Heart right ventricle (tissue), 16 donors: ENCODE measurements at regions not wholly inside any gene's neighbourhood (a gene's known extent, or its start where the extent isn't known, plus 50 kb on each side); places are given as distances from the start of the nearest gene placed in this dataset.

Experiments used
- ATAC-seq, 8 donors: fragments of 200-7000 bp; cut with Tn5 transposase; one replicate each; pipeline ENCODE4 v1.9.1; 2020; ENCODE audit warnings: mild to moderate bottlenecking in 8 of 8, moderate library complexity in 8 of 8, moderate number of reproducible peaks in 1 of 8
- DNase-seq, 2 donors: peaks; one replicate each; pipeline ENCODE4 v3.0.0-alpha.2; 2020
- H3K27ac ChIP-seq, 10 donors: fragments of 200-600 bp; sonication (generic) in 2 of 10; one replicate each; pipeline versions ENCODE4 v1.5.0 to v1.8.0; 2020 to 2022; ENCODE audit warnings: mild to moderate bottlenecking in 3 of 10
- H3K27me3 ChIP-seq, 7 donors: fragments of 200-600 bp; one replicate each; pipeline ENCODE4 v1.8.0; 2021 to 2022; ENCODE audit warnings: mild to moderate bottlenecking in 2 of 7
- H3K36me3 ChIP-seq, 9 donors: fragments of 200-600 bp; sonication (generic) in 1 of 9; one replicate each; pipeline versions ENCODE4 v1.5.0 to v1.8.0; 2020 to 2022; ENCODE audit warnings: mild to moderate bottlenecking in 2 of 9
- H3K4me1 ChIP-seq, 9 donors: fragments of 200-600 bp; sonication (generic) in 1 of 9; one replicate each; pipeline versions ENCODE4 v1.5.0 to v1.8.0; 2020 to 2022; ENCODE audit warnings: mild to moderate bottlenecking in 4 of 9
- H3K4me3 ChIP-seq, 10 donors: fragments of 200-600 bp; sonication (generic) in 2 of 10; one replicate each; pipeline versions ENCODE4 v1.5.0 to v1.8.0; 2020 to 2022; ENCODE audit warnings: mild to moderate bottlenecking in 7 of 10, moderate library complexity in 2 of 10
- H3K9me3 ChIP-seq, 11 donors: fragments of 200-600 bp in 10 of 11; sonication (generic) in 2 of 11; one replicate each; pipeline versions ENCODE4 v1.5.0 to v1.8.0; 2013 to 2022; ENCODE audit warnings: mild to moderate bottlenecking in 2 of 11, control low read depth in 1 of 11, moderate library complexity in 1 of 11
- CTCF ChIP-seq, 9 donors: fragments of 200-600 bp; sonication (generic) in 2 of 9; IDR thresholded peaks; one replicate each; pipeline versions ENCODE4 v1.5.0 to v1.8.0; 2021 to 2022; ENCODE audit warnings: antibody characterized with exemption in 9 of 9, mild to moderate bottlenecking in 5 of 9, moderate library complexity in 1 of 9
- WGBS, 2 donors: extraction: QIAGEN DNeasy Blood & Tissue Kit; methylation state at CpG; one replicate each; pipeline ENCODE4 v1.1.7; 2013; ENCODE audit warnings: inconsistent platforms in 1 of 2; 5-methylcytosine and 5-hydroxymethylcytosine counted together
- intact Hi-C, 10 donors: fragments of 100-400 bp; cut with DNase I; formaldehyde crosslinking; loops; one replicate each; pipeline versions ENCODE4 v1.11.1 to v1.14.2; 2022
- donor health status: Arrhythmogenic right ventricular cardiomyopathy.
- donor health status: ischemic (EF 13 %, LVEDD 7.1; RV severe dilation, severe dysfunction).
- donor health status: healthy with polysubstance abuse.
- donor health status: DM: no; HTN: yes; CAD: no.
- donor health status: DM: no; HTN: no; CAD: no.
- donor health status: ischemic (EF 25% LVEDD 6.9; RV normal size, moderate dysfunction).
- donor health status: ischemic (EF 25% LVEDD 5.7; RV mildly dilated, moderate dysfunction).
- donor health status: healthy.
- donor health status: DM: yes; HTN: yes; CAD: no.
- donor health status: Ischemic cardiomyopathy.
- donor health status: ischemic (EF 35%, LVEDD 5.7; RV mildly dilated, moderate dysfunction).
- donor health status: nonischemic (EF 11% LVEDD 7.7; RV severe dilation, severe dysfunction).
- donor health status: DM: yes; HTN: yes; CAD: no.
- donor health status: PGD.
- donor health status: ischemic (EF 29% LVEDD 5.4; RV normal size, mild dysfunction).
- donor health status: nonischemic (EF 23%, LVEDD 6.1; RV moderate dilation, normal function).

DNA sequence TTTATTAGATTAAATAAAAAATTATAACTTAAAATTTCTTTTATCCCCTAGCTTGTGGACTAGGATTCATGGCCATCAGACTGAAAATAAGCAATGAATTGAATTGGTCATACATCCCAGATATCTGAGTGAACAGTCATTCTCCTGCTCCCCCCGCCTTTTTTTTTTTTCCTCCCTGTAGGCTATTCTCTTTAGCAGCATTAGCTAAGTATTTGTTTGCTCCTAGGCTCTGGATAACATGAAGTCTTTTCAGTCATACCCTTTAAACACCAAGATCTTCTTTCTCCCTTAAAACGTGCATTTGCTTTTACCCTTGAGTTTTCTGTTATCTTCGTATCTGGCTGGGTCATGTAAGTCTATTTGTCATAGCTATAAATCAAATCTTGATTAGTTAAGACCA is 866.7 kb upstream of the SPRY2 start:
- no peak overlapping the region for H3K27ac ChIP-seq
- TF ChIP-seq CTCF (IDR thresholded peaks at IDR 0.05) = no peak
- H3K9me3 ChIP-seq = no peaks in the 10 kb centered on the region
- ATAC-seq (no peak), DNase-seq (no peak)
- H3K27me3 ChIP-seq = no peaks in the 10 kb centered on the region
- 70 to 72% methylated on average over 3 of the region's 3 CpGs for WGBS, 2 donors
- intact Hi-C loops = no loop called here
- H3K36me3 ChIP-seq = no peaks in the 10 kb centered on the region
- no peaks in the 10 kb centered on the region for H3K4me1 ChIP-seq
- H3K4me3 ChIP-seq = no peak overlapping the region

GRCh38 chr13:81207231-81207630 is 866.3 kb upstream of the SPRY2 start:
- Histone ChIP-seq H3K27me3 (no peaks in the 10 kb centered on the region), H3K36me3 (no peaks in the 10 kb centered on the region), H3K4me1 (no peaks in the 10 kb centered on the region), H3K4me3 (no peak overlapping the region), H3K27ac (no peak overlapping the region), H3K9me3 (no peaks in the 10 kb centered on the region)
- DNase-seq (no peak), ATAC-seq (no peak)
- intact Hi-C loops = no loop called here
- TF ChIP-seq CTCF (IDR thresholded peaks at IDR 0.05) = no peak

GRCh38 chr13:81203783-81204182 is 862.9 kb upstream of the SPRY2 start:
- DNase-seq (no peak), ATAC-seq (no peak)
- no peaks in the 10 kb centered on the region for H3K36me3 ChIP-seq
- H3K4me1 ChIP-seq = no peaks in the 10 kb centered on the region
- H3K27me3 ChIP-seq = no peaks in the 10 kb centered on the region
- 85 to 91% methylated on average over 1 of the region's 1 CpG for WGBS, 2 donors
- TF ChIP-seq CTCF (IDR thresholded peaks at IDR 0.05) = no peak
- intact Hi-C loops = no loop called here
- H3K9me3 ChIP-seq = no peaks in the 10 kb centered on the region
- H3K27ac ChIP-seq = no peak overlapping the region
- H3K4me3 ChIP-seq = no peak overlapping the region

DNA sequence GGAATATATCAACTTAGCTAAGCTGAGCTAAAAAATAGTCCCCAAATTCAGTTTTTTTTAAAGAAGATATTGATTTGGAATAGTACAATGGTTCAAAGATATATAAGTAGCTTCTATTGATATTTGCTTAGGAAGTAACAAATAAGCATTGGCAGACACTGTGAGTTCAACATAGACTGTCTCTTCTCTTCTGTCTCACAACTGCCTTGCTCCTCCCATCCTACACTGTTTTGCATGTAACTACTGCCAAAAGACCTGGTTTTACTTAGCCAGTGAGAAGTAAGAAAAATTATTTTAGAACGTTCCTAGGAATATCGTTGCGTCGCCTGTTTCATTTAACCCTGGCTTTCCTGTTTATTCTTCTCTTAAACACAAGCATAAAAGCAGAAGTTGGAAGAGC is 859.0 kb upstream of the SPRY2 start:
- H3K4me3 ChIP-seq = no peak overlapping the region
- 67 to 68% methylated on average over 4 of the region's 4 CpGs for WGBS, 2 donors
- H3K9me3 ChIP-seq = peaks cover 0 to 5% (median 0%) of the 10 kb centered on the region in 11 donors
- no peak for TF ChIP-seq CTCF (IDR thresholded peaks at IDR 0.05)
- H3K4me1 ChIP-seq = no peaks in the 10 kb centered on the region
- ATAC-seq = no peak
- no peak overlapping the region for H3K27ac ChIP-seq
- no peaks in the 10 kb centered on the region for H3K36me3 ChIP-seq
- DNase-seq = no peak
- intact Hi-C loops = no loop called here
- no peaks in the 10 kb centered on the region for H3K27me3 ChIP-seq

DNA sequence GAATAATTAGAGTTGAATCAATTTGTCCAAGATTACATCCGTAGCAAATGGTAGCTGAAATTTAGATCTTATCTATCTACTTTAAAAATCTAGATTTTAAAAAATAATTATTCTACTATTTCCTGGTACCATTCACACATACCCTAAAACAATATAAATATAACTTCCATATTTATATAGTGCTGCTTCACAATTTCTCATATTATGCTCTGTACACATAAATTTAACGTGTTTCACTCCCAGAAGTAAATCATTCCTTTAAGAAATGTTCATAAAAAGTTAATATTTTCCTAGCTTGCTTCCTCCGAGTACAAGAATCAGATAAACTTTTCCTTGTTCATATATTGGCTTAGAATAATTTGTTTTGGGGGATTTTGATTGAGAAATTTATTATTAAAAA is 857.0 kb upstream of the SPRY2 start:
- no peaks in the 10 kb centered on the region for H3K36me3 ChIP-seq
- DNase-seq (no peak), ATAC-seq (no peak)
- no peak for TF ChIP-seq CTCF (IDR thresholded peaks at IDR 0.05)
- H3K4me1 ChIP-seq = no peaks in the 10 kb centered on the region
- no peak overlapping the region for H3K4me3 ChIP-seq
- no peak overlapping the region for H3K27ac ChIP-seq
- WGBS, 2 donors = 71 to 72% methylated on average over 3 of the region's 3 CpGs
- H3K9me3 ChIP-seq = peaks cover 0 to 16% (median 0%) of the 10 kb centered on the region in 11 donors
- H3K27me3 ChIP-seq = no peaks in the 10 kb centered on the region
- intact Hi-C loops = no loop called here
